NCI-H1930 (cell line): ENCODE measurements at regions not wholly inside any gene's neighbourhood (a gene's known extent, or its start where the extent isn't known, plus 50 kb on each side); places are given as distances from the start of the nearest gene placed in this dataset.
"Not testable (repeated sequence)": the region's sequence is repeated elsewhere in the genome, so short reads cannot be mapped to it uniquely, and the experiment has no call there.

Experiments used
- DNase-seq, 2 experiments: peaks; one replicate each; lab custom pipeline; 2025; lab: John Stamatoyannopoulos, UW

- no peak for DNase-seq
Observed at GRCh38 chr17:71484546-71484945, 636.3 kb upstream of the SOX9 start.

- no peak for DNase-seq
Observed at GRCh38 chr17:71485426-71485825, 635.4 kb upstream of the SOX9 start.

- no peak for DNase-seq
Observed at GRCh38 chr17:71486261-71486660, 634.6 kb upstream of the SOX9 start.

DNA sequence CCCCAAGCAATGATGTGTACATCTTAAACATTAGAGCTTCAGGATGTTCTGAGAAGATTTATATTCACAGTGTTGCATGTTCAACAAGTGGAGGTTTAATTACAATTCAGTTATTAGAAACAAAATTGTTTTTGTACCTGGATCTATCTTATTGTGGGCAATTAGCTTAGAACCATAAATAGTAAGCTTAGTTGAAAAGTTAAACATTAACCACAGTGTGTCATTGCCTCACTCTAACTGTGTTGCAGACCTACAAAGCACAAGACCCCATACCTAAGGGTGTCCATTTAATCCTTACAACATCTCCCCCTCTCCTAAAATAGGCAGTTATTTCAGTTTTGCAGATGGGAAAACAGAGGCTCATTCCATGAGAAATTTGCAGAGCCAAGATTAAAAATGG lies 632.0 kb upstream of the SOX9 start:
- no peak for DNase-seq

DNA sequence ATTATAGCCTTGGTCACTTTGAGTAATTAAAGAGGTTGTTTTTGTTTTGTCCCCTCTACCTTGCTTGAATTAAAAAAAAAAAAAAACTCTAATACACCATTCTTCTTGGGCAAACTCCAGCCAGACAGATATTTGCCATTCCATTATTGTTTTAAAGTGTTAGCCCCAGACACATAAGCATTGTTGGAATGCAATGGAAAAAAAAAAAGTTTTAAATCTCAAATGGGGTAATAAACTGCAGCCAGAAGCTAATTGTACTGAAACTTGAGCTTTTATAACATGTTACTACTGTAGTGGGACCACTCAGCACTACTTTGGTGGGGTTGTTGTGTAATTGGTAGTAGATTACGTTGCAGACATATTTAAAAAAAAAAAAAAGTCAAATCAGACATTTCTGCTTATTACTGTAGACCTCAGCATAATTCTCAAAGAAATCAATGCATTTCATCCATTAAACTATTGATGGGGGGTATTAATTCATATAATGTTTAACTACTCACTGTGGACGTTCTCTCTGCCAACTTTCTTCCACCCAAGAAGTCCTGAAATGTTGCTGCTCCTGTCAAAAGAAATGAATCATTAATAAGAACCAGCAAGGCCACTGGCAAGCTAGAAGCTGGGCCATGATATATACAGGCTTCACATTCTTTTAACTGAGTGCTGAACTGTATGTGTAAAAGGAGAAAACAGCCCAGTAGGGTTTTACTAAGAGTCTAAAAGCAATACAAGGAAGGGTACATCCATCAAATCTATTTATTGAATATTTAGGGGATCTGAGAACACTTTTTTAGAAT lies 626.6 kb upstream of the SOX9 start:
- DNase-seq, result no peak

DNA sequence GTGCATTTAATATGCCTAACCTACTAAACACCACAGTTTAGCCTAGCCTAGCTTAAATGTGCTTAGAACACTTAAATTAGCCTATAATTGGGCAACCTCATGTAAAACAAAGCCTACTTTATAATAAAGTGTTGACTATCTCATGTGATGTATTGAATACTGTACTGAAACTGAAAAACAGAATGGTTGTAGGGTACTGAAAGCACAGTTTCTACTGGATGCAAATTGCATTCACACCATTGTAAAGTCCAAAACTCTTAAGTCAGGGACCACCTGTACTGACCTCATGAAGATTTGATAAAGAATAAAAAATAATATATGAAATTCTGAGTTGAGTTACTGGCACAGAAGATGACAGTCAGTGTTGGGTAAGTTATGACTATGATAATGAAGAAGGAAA lies 625.4 kb upstream of the SOX9 start:
- no peak for DNase-seq

DNA sequence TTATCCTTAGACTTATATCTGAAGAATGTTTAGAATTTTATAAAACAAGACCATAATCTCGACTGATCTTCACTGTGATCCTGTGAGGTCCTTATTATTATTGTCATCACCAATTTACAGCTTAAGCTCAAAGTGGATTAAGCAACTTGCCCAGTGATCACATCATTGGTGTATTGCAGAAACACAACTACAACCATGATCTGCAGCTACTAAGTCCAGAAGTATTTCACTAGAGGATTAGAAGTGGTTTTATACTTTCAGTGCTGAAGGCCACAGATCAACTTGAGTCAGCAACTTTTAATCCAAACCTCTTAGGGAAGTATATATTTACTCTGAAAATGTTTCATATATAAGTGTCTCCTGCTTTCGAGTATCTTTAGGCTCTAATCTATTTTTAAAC lies 624.3 kb upstream of the SOX9 start:
- no peak for DNase-seq

- no peak for DNase-seq
Observed at GRCh38 chr17:71500761-71501555, 619.9 kb upstream of the SOX9 start.

DNA sequence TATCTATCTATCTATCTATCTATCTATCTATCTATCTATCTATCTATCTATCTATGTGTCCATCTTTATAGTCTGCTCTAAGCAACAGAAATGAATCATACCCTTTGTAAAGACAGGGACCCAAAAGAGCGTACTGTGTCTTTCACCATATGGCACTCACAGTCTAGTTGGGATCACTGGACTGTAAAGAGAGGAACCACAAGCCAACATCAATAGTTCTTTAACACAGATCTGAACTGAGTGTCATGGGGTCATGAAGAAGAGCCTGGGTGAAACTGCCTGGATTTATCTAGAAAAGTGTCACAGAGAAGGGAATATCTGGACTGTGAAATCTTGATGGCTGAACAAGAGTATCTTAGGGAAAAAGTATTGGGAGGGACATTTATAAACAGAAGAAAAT lies 619.1 kb upstream of the SOX9 start:
- no peak for DNase-seq

DNA sequence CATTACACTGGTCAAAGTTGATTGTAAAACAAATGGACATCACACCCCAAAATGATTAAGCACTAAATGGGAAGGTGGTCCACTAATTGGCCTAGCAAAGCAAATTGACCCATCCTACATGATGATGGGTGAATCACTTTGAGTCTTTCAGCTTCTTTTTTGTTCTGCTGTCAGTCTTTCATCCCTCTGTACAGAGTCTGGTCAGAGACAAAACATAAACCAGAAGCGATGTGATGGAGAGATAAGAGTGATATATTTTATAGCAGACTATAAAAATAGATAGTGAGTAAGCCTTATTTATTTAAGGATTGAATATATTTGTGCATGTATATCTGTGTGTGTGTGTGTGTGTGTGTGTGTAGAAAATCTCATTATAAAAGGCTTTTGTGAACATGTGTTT lies 618.4 kb upstream of the SOX9 start:
- DNase-seq, result no peak

DNA sequence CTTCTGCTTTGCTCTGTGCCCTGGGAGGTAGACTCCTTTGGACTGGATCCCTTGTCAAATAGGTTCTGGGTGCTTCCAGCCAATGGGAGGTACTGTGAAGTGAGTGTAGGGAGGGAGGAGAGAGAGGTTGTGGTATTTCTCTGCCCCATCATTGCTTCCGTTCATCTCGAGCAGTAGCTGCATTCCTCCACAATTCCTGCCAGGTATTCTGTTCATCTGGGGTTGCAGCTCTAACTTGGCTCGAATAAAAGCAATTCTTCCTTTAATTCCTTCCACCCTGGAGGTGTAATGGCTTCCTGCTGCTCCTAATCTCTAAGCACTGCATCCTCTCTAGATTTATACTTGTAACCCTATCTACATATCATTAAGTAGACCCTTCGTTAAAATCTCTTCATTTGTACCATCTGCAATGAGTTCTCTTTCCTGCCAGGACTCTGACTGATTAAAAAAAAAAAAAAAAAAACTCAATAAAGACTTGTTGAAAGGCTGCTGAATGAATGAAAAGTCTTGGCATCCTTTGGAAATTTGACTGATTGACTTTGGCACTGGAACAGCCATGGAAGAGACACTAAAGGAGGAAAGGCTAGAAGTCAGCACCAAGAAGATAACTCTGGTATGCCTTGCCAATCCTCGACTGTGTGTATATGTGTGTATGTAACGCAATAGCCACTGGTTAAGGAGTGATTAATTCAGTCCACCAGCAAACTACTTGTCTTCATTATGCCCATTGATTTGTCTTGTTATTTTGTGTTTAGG lies 616.9 kb upstream of the SOX9 start:
- DNase-seq, result no peak

DNA sequence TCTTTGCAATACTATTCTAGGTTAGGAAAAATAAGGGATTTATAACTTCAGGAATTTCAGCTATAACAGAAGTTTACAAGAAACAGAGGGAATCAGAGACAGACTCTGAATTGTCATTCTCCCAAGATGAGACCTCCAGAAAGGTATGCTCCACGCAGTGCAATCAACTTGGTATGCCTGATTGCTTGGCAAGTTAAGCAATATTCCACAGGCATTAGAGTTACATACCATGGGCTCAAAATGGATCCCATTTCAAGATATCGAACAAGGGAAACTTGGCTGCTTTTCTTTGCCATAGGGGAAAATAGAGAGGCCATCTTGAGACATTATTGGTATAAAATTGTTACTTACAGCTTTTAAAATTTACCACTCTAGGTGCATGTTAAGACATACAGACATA lies 615.6 kb upstream of the SOX9 start:
- no peak for DNase-seq

DNA sequence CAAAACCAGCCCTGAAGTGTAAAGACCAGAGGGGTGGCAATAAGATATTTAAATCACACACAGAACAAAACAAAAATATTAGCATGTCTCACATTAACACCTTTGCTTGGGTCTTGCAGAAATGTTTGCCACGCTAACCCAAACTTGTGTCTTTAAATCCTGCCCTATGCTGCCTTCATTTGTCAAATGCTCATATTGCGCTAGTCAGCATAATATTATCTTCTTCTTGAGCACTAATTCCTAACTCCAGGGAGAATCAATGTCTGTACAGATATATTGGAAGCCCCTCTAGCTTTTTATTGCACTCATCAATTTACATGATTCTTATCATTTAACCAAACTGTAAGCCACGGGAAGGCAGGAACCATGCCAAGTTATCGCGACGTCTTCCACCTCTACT lies 614.8 kb upstream of the SOX9 start:
- DNase-seq, result no peak

DNA sequence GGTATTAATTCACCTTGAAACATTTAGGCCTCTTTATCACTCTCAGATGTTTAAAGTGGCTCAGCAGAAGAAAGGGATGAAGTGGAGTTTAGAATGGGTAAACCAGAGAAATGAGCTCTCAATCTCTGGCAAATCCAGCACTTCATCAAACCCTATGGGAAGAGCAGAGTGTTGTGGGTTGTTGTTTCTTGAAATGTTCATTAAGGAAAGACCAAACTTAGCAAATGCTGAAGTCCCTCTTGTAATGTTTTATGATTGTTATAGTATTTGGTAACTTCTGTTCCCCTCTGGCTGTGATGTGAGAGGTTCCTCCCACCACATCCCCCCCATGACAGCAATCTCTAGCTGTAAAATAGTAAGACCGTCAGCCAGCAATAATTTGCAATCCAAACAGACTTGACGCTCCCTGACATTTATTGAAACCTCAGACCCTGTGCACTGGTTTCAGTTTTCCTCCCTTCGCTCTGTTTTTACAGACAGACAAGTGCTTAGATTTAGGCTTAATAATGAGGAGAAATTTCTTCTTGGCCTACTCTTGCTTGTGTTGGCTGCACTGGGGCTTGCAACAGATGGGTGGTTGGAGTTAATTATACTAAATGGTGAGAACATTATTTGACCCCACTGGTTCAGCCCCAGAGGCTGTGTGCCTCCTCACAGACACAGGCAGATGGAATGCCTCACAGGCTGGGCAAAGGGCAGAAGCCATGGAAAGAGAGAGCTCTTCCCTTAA lies 609.4 kb upstream of the SOX9 start:
- DNase-seq, result no peak

GRCh38 chr17:71513725-71514124 lies 607.1 kb upstream of the SOX9 start:
- DNase-seq, result not testable (repeated sequence)

DNA sequence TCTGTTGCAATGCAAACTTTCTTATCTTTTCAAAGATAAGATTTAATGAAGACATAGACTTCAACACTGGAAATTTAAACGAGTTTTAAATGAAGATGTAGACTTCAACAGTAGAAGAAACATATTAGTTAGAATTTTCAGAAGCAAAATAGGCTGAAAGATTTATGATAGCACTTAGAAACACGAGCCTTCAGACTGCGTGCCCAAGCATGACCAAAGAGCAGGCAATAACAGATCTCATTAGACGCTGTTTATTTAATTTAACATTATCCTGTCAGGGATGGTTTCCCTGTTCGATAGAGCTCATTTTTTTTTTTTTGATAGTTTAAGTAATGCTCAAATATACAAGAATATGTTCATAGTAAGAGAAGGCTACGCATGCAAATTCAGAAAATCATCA lies 604.7 kb upstream of the SOX9 start:
- no peak for DNase-seq

DNA sequence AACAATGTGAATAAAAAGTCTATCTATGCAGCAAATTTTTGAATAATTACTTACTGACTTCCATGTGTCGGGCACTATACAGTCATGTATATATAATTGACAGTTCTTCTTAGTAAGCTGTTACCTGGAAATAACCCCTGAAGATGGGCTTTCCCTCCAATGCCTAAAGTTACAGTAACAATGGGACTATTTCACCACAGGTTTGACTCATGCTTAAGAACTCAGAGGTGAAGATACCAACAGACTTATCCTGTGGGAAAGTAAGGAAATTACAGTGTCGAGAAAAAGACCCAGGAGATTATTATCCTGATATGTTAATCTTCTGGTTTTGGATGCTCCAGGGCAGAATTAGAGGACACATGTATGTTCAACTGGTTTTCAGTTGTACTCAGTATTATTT lies 601.5 kb upstream of the SOX9 start:
- no peak for DNase-seq

- DNase-seq, result no peak
Observed at GRCh38 chr17:71521724-71522123, 599.1 kb upstream of the SOX9 start.

- DNase-seq, result no peak
Observed at GRCh38 chr17:71522383-71522782, 598.4 kb upstream of the SOX9 start.

DNA sequence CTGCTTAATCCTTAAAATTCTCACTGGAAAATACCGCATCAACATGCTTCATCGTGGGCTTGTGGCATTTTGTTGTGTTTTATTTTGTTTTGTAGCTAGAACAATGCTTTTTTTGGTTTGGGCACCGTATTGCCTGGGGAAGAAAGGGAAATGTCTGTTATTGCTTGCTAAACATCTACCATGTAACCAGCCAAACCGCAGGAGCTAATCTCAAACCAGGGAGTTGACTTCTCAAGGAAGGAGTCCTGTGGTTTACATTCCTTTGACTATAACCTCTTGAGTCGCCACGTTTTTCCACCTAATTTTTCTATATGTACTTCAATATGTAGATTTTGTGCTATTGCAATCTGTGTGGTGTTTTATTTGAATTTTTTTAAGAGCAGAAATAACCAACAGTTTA lies 593.5 kb upstream of the SOX9 start:
- DNase-seq, result no peak

DNA sequence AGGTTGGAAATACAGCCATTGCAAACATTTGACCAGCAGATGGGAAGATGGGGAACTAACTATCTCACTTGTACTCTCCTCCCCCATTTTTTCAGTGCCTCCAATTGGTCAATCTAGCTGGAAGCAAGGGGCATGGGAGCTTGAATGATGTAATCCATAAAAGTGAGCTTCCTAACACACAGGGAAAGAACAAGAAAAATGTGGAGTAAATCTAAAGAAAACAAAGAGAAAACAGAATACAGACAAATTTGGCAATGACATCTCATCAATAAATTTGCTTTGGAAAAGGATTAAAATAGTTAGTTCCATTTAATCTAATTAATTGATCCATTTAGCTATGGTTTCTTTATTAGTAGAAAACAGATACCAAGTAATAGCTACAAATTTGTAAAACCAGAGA lies 592.6 kb upstream of the SOX9 start:
- no peak for DNase-seq

GRCh38 chr17:71530248-71530647 lies 590.6 kb upstream of the SOX9 start:
- no peak for DNase-seq
